ENCODE measurements at regions not wholly inside any gene's neighbourhood (a gene's known extent, or its start where the extent isn't known, plus 50 kb on each side); places are given as distances from the start of the nearest gene placed in this dataset.

DNA sequence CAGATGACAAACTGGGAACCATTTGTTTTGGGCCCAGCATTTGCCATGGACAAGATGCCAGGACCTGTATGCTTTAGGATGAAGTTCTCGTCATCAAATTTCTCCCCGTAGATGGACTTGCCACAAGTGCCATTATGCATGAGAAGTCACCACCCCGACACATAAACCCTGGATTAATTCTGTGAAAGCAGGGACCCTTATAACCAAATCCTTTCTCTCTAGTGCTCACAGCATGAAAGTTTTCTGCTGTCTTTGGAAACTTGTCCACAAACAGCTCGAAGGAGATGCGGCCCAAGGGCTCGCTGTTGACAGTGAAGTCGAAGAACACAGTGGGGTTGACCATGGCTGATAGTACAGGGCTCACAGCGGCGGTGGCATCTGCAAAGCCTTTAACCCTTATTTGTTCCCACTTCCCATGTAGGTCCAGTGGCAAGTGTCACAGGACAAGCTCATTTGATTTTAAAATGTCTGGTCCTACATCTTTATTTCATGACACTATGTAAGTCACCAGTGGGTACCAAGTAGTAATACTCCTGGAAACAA lies 75.2 kb upstream of the MIR17HG start:
- no peak for ATAC-seq
- Histone ChIP-seq H3K4me1 (ENCODE audit: insufficient read depth, low read length) (no peaks in the 10 kb centered on the region), H3K36me3 (ENCODE audit: low read depth, low read length) (no peaks in the 10 kb centered on the region), H3K9ac (ENCODE audit: low read length) (no peak overlapping the region), H4K20me1 (ENCODE audit: low read length) (no peaks in the 10 kb centered on the region), H3K9me2 (replicated peaks; ENCODE audit: low read length) (no peaks in the 10 kb centered on the region), H3K27ac (ENCODE audit: low read length) (no peak overlapping the region), H3K9me3 (ENCODE audit: low read length) (no peaks in the 10 kb centered on the region), H3K4me2 (ENCODE audit: low read length) (no peak overlapping the region), H3K79me2 (ENCODE audit: low read length) (no peaks in the 10 kb centered on the region), H3F3A (ENCODE audit: low read length, unreplicated experiment) (no peaks in the 10 kb centered on the region), H3K27me3 (ENCODE audit: low read length) (0 out of 2 replicates have a peak, but pooled peaks cover 4% of the 10 kb centered on the region), H2AFZ (ENCODE audit: low read length) (no peak overlapping the region), H3K4me3 (ENCODE audit: low read length) (no peak overlapping the region)
- TF ChIP-seq EZH2phosphoT487 (IDR thresholded peaks at IDR 0.05; ENCODE audit: borderline replicate concordance, low read length) (no peak), EZH2 (IDR thresholded peaks at IDR 0.05; ENCODE audit: low read length, unreplicated experiment) (no peak)
- TF ChIP-seq, protein P1, sequence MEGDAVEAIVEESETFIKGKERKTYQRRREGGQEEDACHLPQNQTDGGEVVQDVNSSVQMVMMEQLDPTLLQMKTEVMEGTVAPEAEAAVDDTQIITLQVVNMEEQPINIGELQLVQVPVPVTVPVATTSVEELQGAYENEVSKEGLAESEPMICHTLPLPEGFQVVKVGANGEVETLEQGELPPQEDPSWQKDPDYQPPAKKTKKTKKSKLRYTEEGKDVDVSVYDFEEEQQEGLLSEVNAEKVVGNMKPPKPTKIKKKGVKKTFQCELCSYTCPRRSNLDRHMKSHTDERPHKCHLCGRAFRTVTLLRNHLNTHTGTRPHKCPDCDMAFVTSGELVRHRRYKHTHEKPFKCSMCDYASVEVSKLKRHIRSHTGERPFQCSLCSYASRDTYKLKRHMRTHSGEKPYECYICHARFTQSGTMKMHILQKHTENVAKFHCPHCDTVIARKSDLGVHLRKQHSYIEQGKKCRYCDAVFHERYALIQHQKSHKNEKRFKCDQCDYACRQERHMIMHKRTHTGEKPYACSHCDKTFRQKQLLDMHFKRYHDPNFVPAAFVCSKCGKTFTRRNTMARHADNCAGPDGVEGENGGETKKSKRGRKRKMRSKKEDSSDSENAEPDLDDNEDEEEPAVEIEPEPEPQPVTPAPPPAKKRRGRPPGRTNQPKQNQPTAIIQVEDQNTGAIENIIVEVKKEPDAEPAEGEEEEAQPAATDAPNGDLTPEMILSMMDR (conservative IDR thresholded peaks at IDR 0.05; ENCODE audit: low read depth, low read length) = no peak
- POLR2A ChIA-PET (ENCODE audit: unreplicated experiment) = no interaction called here
- CTCF ChIA-PET = no interaction called here
- no peak for DNase-seq
- intact Hi-C loops (cut with micrococcal nuclease) = no loop called here
- BruUV-seq (replicated peaks) = no TSS peak

- ChIA-PET POLR2A (ENCODE audit: unreplicated experiment) (no interaction called here), CTCF (no interaction called here)
- Histone ChIP-seq H3K4me2 (ENCODE audit: low read length) (no peak overlapping the region), H4K20me1 (ENCODE audit: low read length) (no peaks in the 10 kb centered on the region), H3K36me3 (ENCODE audit: low read depth, low read length) (no peaks in the 10 kb centered on the region), H3K9me2 (replicated peaks; ENCODE audit: low read length) (no peaks in the 10 kb centered on the region), H3K4me3 (ENCODE audit: low read length) (no peak overlapping the region), H3K79me2 (ENCODE audit: low read length) (no peaks in the 10 kb centered on the region), H3K9ac (ENCODE audit: low read length) (no peak overlapping the region), H2AFZ (ENCODE audit: low read length) (no peak overlapping the region), H3F3A (ENCODE audit: low read length, unreplicated experiment) (no peaks in the 10 kb centered on the region), H3K4me1 (ENCODE audit: insufficient read depth, low read length) (no peaks in the 10 kb centered on the region), H3K9me3 (ENCODE audit: low read length) (no peaks in the 10 kb centered on the region), H3K27ac (ENCODE audit: low read length) (no peak overlapping the region), H3K27me3 (ENCODE audit: low read length) (0 out of 2 replicates have a peak, but pooled peaks cover 8% of the 10 kb centered on the region)
- no peak for DNase-seq
- no peak for ATAC-seq
- TF ChIP-seq, protein P1 (conservative IDR thresholded peaks at IDR 0.05; ENCODE audit: low read depth, low read length) = no peak
- no peak for TF ChIP-seq EZH2phosphoT487 (IDR thresholded peaks at IDR 0.05; ENCODE audit: borderline replicate concordance, low read length)
- TF ChIP-seq EZH2 (IDR thresholded peaks at IDR 0.05; ENCODE audit: low read length, unreplicated experiment) = no peak
- BruUV-seq (replicated peaks) = no TSS peak
- intact Hi-C loops (cut with micrococcal nuclease) = no loop called here
These were observed 73.8 kb upstream of the MIR17HG start for GRCh38 chr13:91273675-91274074.

GRCh38 chr13:91277013-91277676 lies 70.3 kb upstream of the MIR17HG start:
- no peaks in the 10 kb centered on the region for H3K36me3 ChIP-seq (ENCODE audit: low read depth, low read length)
- H3K4me3 ChIP-seq (ENCODE audit: low read length) = no peak overlapping the region
- 0 out of 2 replicates have a peak, but pooled peaks cover 8% of the 10 kb centered on the region for H3K27me3 ChIP-seq (ENCODE audit: low read length)
- ATAC-seq (no peak), DNase-seq (no peak)
- TF ChIP-seq, protein P1 (conservative IDR thresholded peaks at IDR 0.05; ENCODE audit: low read depth, low read length) = no peak
- TF ChIP-seq EZH2 (IDR thresholded peaks at IDR 0.05; ENCODE audit: low read length, unreplicated experiment) (no peak), EZH2phosphoT487 (IDR thresholded peaks at IDR 0.05; ENCODE audit: borderline replicate concordance, low read length) (no peak)
- H3F3A ChIP-seq (ENCODE audit: low read length, unreplicated experiment) = no peaks in the 10 kb centered on the region
- no peaks in the 10 kb centered on the region for H3K9me3 ChIP-seq (ENCODE audit: low read length)
- ChIA-PET CTCF (no interaction called here), POLR2A (ENCODE audit: unreplicated experiment) (no interaction called here)
- H4K20me1 ChIP-seq (ENCODE audit: low read length) = no peaks in the 10 kb centered on the region
- intact Hi-C loops (cut with micrococcal nuclease) = no loop called here
- H3K9ac ChIP-seq (ENCODE audit: low read length) = no peak overlapping the region
- no peaks in the 10 kb centered on the region for H3K4me1 ChIP-seq (ENCODE audit: insufficient read depth, low read length)
- H3K9me2 ChIP-seq (replicated peaks; ENCODE audit: low read length) = no peaks in the 10 kb centered on the region
- H3K27ac ChIP-seq (ENCODE audit: low read length) = no peak overlapping the region
- H3K79me2 ChIP-seq (ENCODE audit: low read length) = no peaks in the 10 kb centered on the region
- no peak overlapping the region for H3K4me2 ChIP-seq (ENCODE audit: low read length)
- no TSS peak for BruUV-seq (replicated peaks)
- H2AFZ ChIP-seq (ENCODE audit: low read length) = no peak overlapping the region
